H1 (cell line): ENCODE measurements at regions not wholly inside any gene's neighbourhood (a gene's known extent, or its start where the extent isn't known, plus 50 kb on each side); places are given as distances from the start of the nearest gene placed in this dataset.

Experiments
- CTCF ChIA-PET: fragments of 300-600 bp; sonication (Branson Sonifier 250); formaldehyde crosslinking; loops from one replicate; lab custom pipeline; 2021; ENCODE audit not compliant: partially characterized antibody; lab: Charles Lee
- POLR2A ChIA-PET: fragments of 300-600 bp; sonication (Branson Sonifier 250); formaldehyde crosslinking; loops from one replicate; lab custom pipeline; 2021; ENCODE audit warnings: inconsistent platforms; ENCODE audit not compliant: partially characterized antibody; lab: Charles Lee
- DNase-seq, 2 experiments: peaks; one replicate each; pipeline versions ENCODE4 v3.0.0 to v3.0.0-alpha.2; 2010 to 2022; ENCODE audit warnings: low spot score in 2 of 2, low read depth in 1 of 2, mixed read lengths in 1 of 2
- FAIRE-seq: peaks from 2 replicates; lab custom pipeline; 2011; peaks lifted over from hg19 to GRCh38; lab: Jason Lieb, UNC
- H2AFZ ChIP-seq: 2 replicates; pipeline ENCODE4 v1.8.1; 2012; ENCODE audit warnings: low read length, inconsistent platforms
- H2AK5ac ChIP-seq: 2 replicates; pipeline ENCODE4 v1.6.1; 2013; ENCODE audit warnings: low read depth, low read length
- H2BK120ac ChIP-seq: replicated peaks from 2 replicates; pipeline ENCODE3; 2013; ENCODE audit warnings: low read depth, low read length, inconsistent platforms
- H2BK12ac ChIP-seq: 2 replicates; pipeline ENCODE4 v1.6.1; 2013; ENCODE audit warnings: low read depth, low read length
- H2BK15ac ChIP-seq: 2 replicates; pipeline ENCODE4 v1.6.1; 2013; ENCODE audit warnings: low read length
- H2BK20ac ChIP-seq: 2 replicates; pipeline ENCODE4 v1.6.1; 2013; ENCODE audit warnings: low read length
- H2BK5ac ChIP-seq: 2 replicates; pipeline ENCODE4 v1.6.1; 2013; ENCODE audit warnings: low read depth, low read length
- H3K14ac ChIP-seq: 2 replicates; pipeline ENCODE4 v1.6.1; 2013; ENCODE audit warnings: inconsistent platforms; ENCODE audit not compliant: insufficient read length
- H3K18ac ChIP-seq: 2 replicates; pipeline ENCODE4 v1.6.1; 2013; ENCODE audit warnings: low read length; ENCODE audit errors: extremely low read depth
- H3K23ac ChIP-seq: 2 replicates; pipeline ENCODE4 v1.6.1; 2013; ENCODE audit warnings: inconsistent platforms; ENCODE audit not compliant: insufficient read length
- H3K23me2 ChIP-seq: 2 replicates; pipeline ENCODE4 v1.6.1; 2013; ENCODE audit warnings: low read depth, low read length
- H3K27ac ChIP-seq: 2 replicates; pipeline ENCODE4 v1.6.1; 2011; ENCODE audit warnings: low read depth, low read length, inconsistent platforms
- H3K27me3 ChIP-seq, 4 experiments: replicated peaks in 1 of 4; 1 replicate in 1 of 4; 2 replicates in 3 of 4; pipeline versions ENCODE4 v1.6.1 to v1.8.1; 2011 to 2013; ENCODE audit warnings: low read length in 3 of 4, mild to moderate bottlenecking in 3 of 4, inconsistent platforms in 2 of 4, mixed read lengths in 2 of 4, moderate library complexity in 1 of 4; ENCODE audit not compliant: control insufficient read depth in 3 of 4, insufficient read depth in 3 of 4; ENCODE audit errors: extremely low read depth in 1 of 4
- H3K36me3 ChIP-seq, 4 experiments: 2 replicates each; pipeline versions ENCODE4 v1.6.1 to v1.8.1; 2011 to 2013; ENCODE audit warnings: mild to moderate bottlenecking in 4 of 4, low read length in 3 of 4, moderate library complexity in 2 of 4, control low read depth in 1 of 4, inconsistent platforms in 1 of 4; ENCODE audit not compliant: insufficient read depth in 4 of 4, control insufficient read depth in 2 of 4
- H3K4ac ChIP-seq: replicated peaks from 2 replicates; pipeline ENCODE3; 2013; ENCODE audit warnings: low read length, low read depth, mixed read lengths, inconsistent platforms; ENCODE audit not compliant: insufficient read length
- H3K4me1 ChIP-seq, 4 experiments: replicated peaks in 1 of 4; 1 replicate in 1 of 4; 2 replicates in 3 of 4; pipeline versions ENCODE4 v1.6.1 to v1.8.1; 2011 to 2013; ENCODE audit warnings: low read length in 3 of 4, inconsistent platforms in 2 of 4, mixed read lengths in 1 of 4; ENCODE audit not compliant: insufficient read depth in 4 of 4, control insufficient read depth in 3 of 4
- H3K4me2 ChIP-seq, 2 experiments: 2 replicates each; pipeline versions ENCODE4 v1.6.1 to v1.8.1; 2011 to 2013; ENCODE audit warnings: low read depth in 2 of 2, low read length in 2 of 2, control low read depth in 1 of 2, inconsistent platforms in 1 of 2, mild to moderate bottlenecking in 1 of 2; ENCODE audit not compliant: insufficient read depth in 1 of 2
- H3K4me3 ChIP-seq, 4 experiments: fragments of 200-600, 300-600 bp in 1 of 4; sonication (generic), shearing (Covaris generic), sonication (Bioruptor Twin) in 1 of 4; 2 replicates each; pipeline versions ENCODE4 v1.5.1 to v1.8.1; 2011 to 2016; ENCODE audit warnings: low read length in 4 of 4, low read depth in 3 of 4, control low read depth in 2 of 4, inconsistent platforms in 2 of 4, mild to moderate bottlenecking in 2 of 4, mixed read lengths in 1 of 4, moderate library complexity in 1 of 4; ENCODE audit not compliant: insufficient read depth in 2 of 4; ENCODE audit errors: extremely low read depth in 1 of 4
- H3K56ac ChIP-seq: replicated peaks from 2 replicates; pipeline ENCODE3; 2013; ENCODE audit warnings: low read depth, mild to moderate bottlenecking, mixed read lengths, low read length, inconsistent platforms; ENCODE audit not compliant: insufficient read length
- H3K79me1 ChIP-seq: 2 replicates; pipeline ENCODE4 v1.6.1; 2013; ENCODE audit warnings: low read depth, low read length, control low read depth
- H3K79me2 ChIP-seq, 2 experiments: 2 replicates each; pipeline versions ENCODE4 v1.6.1 to v1.8.1; 2012 to 2013; ENCODE audit warnings: low read length in 2 of 2, mild to moderate bottlenecking in 2 of 2, inconsistent platforms in 1 of 2; ENCODE audit not compliant: insufficient read depth in 2 of 2, control insufficient read depth in 1 of 2
- H3K9ac ChIP-seq, 4 experiments: replicated peaks in 1 of 4; 1 replicate in 1 of 4; 2 replicates in 3 of 4; pipeline versions ENCODE4 v1.6.1 to v1.8.1; 2011 to 2013; ENCODE audit warnings: low read depth in 3 of 4, low read length in 3 of 4, control low read depth in 2 of 4, mild to moderate bottlenecking in 2 of 4, moderate library complexity in 2 of 4, inconsistent platforms in 1 of 4; ENCODE audit errors: extremely low read depth in 1 of 4
- H3K9me3 ChIP-seq, 2 experiments: 2 replicates each; pipeline versions ENCODE4 v1.6.1 to v1.8.1; 2012 to 2013; ENCODE audit warnings: mild to moderate bottlenecking in 2 of 2, moderate library complexity in 2 of 2, control low read depth in 1 of 2, inconsistent platforms in 1 of 2, low read depth in 1 of 2, low read length in 1 of 2, mixed read lengths in 1 of 2; ENCODE audit not compliant: insufficient read depth in 2 of 2
- H4K20me1 ChIP-seq, 2 experiments: replicated peaks in 1 of 2; 2 replicates each; pipeline versions ENCODE3 to v1.8.1; 2011 to 2013; ENCODE audit warnings: inconsistent platforms in 2 of 2, low read length in 2 of 2, mild to moderate bottlenecking in 1 of 2; ENCODE audit not compliant: insufficient read depth in 2 of 2, control insufficient read depth in 1 of 2
- H4K5ac ChIP-seq: 2 replicates; pipeline ENCODE4 v1.6.1; 2013; ENCODE audit warnings: low read length, low read depth, mixed read lengths, inconsistent platforms; ENCODE audit not compliant: insufficient read length
- H4K8ac ChIP-seq: 2 replicates; pipeline ENCODE4 v1.8.0; 2013; ENCODE audit warnings: mild to moderate bottlenecking, moderate library complexity, low read length, inconsistent platforms; ENCODE audit not compliant: insufficient read depth; ENCODE audit errors: extremely low read depth
- H4K91ac ChIP-seq: replicated peaks from 2 replicates; pipeline ENCODE3; 2013; ENCODE audit warnings: low read length, mixed read lengths, inconsistent platforms; ENCODE audit not compliant: insufficient read length
- ATF2 ChIP-seq: IDR thresholded peaks from 2 replicates; pipeline ENCODE4 v1.6.1; 2012; ENCODE audit warnings: low read length, inconsistent platforms
- ATF3 ChIP-seq: IDR thresholded peaks from 2 replicates; pipeline ENCODE4 v1.6.1; 2011; ENCODE audit warnings: low read depth, mild to moderate bottlenecking, low read length; ENCODE audit not compliant: insufficient read depth
- CBX5 ChIP-seq: fragments of 300-800, 300-1000 bp; sonication (generic); IDR thresholded peaks from 2 replicates; pipeline ENCODE4 v1.7.1; 2016; ENCODE audit warnings: antibody characterized with exemption, low read length, low read depth
- EP300 ChIP-seq, 2 experiments: IDR thresholded peaks; 1 replicate in 1 of 2; 2 replicates in 1 of 2; pipeline ENCODE4 v1.6.1; 2011 to 2012; ENCODE audit warnings: low read depth in 2 of 2, low read length in 2 of 2, mild to moderate bottlenecking in 2 of 2, borderline replicate concordance in 1 of 2, inconsistent platforms in 1 of 2, moderate library complexity in 1 of 2
- JUN ChIP-seq: IDR thresholded peaks from 2 replicates; pipeline ENCODE4 v1.6.1; 2011; ENCODE audit warnings: low read depth, mild to moderate bottlenecking, improper control_type of control experiment, low read length
- NANOG ChIP-seq: IDR thresholded peaks from 2 replicates; pipeline ENCODE4 v1.6.1; 2011; ENCODE audit warnings: low read length, low read depth, mild to moderate bottlenecking, inconsistent platforms; ENCODE audit not compliant: insufficient read depth, poor library complexity, severe bottlenecking
- RFX5 ChIP-seq: IDR thresholded peaks from 2 replicates; pipeline ENCODE4 v1.6.1; 2011; ENCODE audit warnings: low read depth, low read length, improper control_type of control experiment, borderline replicate concordance
- RXRA ChIP-seq: IDR thresholded peaks from 2 replicates; pipeline ENCODE4 v1.6.1; 2011; ENCODE audit warnings: low read depth, mild to moderate bottlenecking, low read length, moderate library complexity; ENCODE audit not compliant: insufficient read depth
- SP4 ChIP-seq: IDR thresholded peaks from 2 replicates; pipeline ENCODE4 v1.6.1; 2012; ENCODE audit warnings: low read length, inconsistent platforms
- TEAD4 ChIP-seq: IDR thresholded peaks from 2 replicates; pipeline ENCODE4 v1.6.1; 2012; ENCODE audit warnings: low read depth, low read length, inconsistent platforms, mixed read lengths
- YY1 ChIP-seq: IDR thresholded peaks from 2 replicates; pipeline ENCODE4 v1.6.1; 2011; ENCODE audit warnings: low read depth, mild to moderate bottlenecking, low read length
- WGBS, 2 experiments: shearing (Covaris generic) in 1 of 2; methylation state at CpG; one replicate each; pipeline versions ENCODE4 v1.1.6 to v1.1.7; 2013 to 2015; ENCODE audit warnings: low lambda C conversion rate in 2 of 2, mixed read lengths in 2 of 2, inconsistent platforms in 1 of 2, low coverage in 1 of 2, missing lambda C conversion rate in 1 of 2; ENCODE audit not compliant: insufficient replicate concordance in 2 of 2, insufficient coverage in 1 of 2, insufficient read length in 1 of 2; ENCODE audit errors: extremely low coverage in 1 of 2, missing lambda C conversion rate in 1 of 2; 5-methylcytosine and 5-hydroxymethylcytosine counted together

GRCh38 chr18:43485545-43485963, 208.3 kb upstream of the SYT4 start:
- H3K14ac ChIP-seq, result no peak overlapping the region
- no peak overlapping the region for H3K23ac ChIP-seq
- H3K79me1 ChIP-seq, result no peaks in the 10 kb centered on the region
- H4K8ac ChIP-seq, result no peak overlapping the region
- H3K27me3 ChIP-seq, result no peaks in the 10 kb centered on the region
- H2BK15ac ChIP-seq, result no peak overlapping the region
- H3K4me1 ChIP-seq, result no peaks in the 10 kb centered on the region
- no peak overlapping the region for H2BK5ac ChIP-seq
- no peak for DNase-seq
- H3K56ac ChIP-seq, result no peak overlapping the region
- H2BK12ac ChIP-seq, result no peak overlapping the region
- H4K20me1 ChIP-seq, result no peaks in the 10 kb centered on the region
- no peak overlapping the region for H2AK5ac ChIP-seq
- no peak overlapping the region for H2BK20ac ChIP-seq
- H4K91ac ChIP-seq, result no peak overlapping the region
- no peak overlapping the region for H3K9ac ChIP-seq
- 99% methylated on average over 5 of the region's 5 CpGs; no CpG with 5 or more reads in 1 of the 2 experiments for WGBS, 2 experiments
- no peak overlapping the region for H2BK120ac ChIP-seq
- 0 out of 8 replicates have a peak, but pooled peaks cover 0 to 3% (median 0%) of the 10 kb centered on the region in 4 experiments for H3K36me3 ChIP-seq
- H3K4ac ChIP-seq, result no peak overlapping the region
- no peak for FAIRE-seq
- no peak overlapping the region for H3K18ac ChIP-seq
- CTCF ChIA-PET, result no interaction called here
- peaks cover 23 to 30% of the 10 kb centered on the region in 2 experiments for H3K9me3 ChIP-seq
- no peaks in the 10 kb centered on the region for H3K79me2 ChIP-seq
- POLR2A ChIA-PET, result no interaction called here
- no peak overlapping the region for H3K27ac ChIP-seq
- H3K4me2 ChIP-seq, result no peak overlapping the region
- H4K5ac ChIP-seq, result no peak overlapping the region
- no peak overlapping the region for H2AFZ ChIP-seq
- H3K23me2 ChIP-seq, result no peaks in the 10 kb centered on the region; the same call in 1 of the 2 replicates
- no peak overlapping the region for H3K4me3 ChIP-seq
- TF ChIP-seq NANOG, result no peak
- no peak for TF ChIP-seq JUN
- TF ChIP-seq EP300 (IDR thresholded peaks at IDR 0.05; ENCODE audit: borderline replicate concordance in 1 of 2, low read depth in 2 of 2, low read length in 2 of 2), result no peak
- no peak for TF ChIP-seq ATF3
- no peak for TF ChIP-seq RXRA
- no peak for TF ChIP-seq ATF2
- TF ChIP-seq CBX5, result no peak
- TF ChIP-seq SP4, result no peak
- TF ChIP-seq YY1, result no peak
- no peak for TF ChIP-seq RFX5
- TF ChIP-seq TEAD4, result no peak
